Right lobe of liver (tissue), 6 donors: ENCODE measurements at regions not wholly inside any gene's neighbourhood (a gene's known extent, or its start where the extent isn't known, plus 50 kb on each side); places are given as distances from the start of the nearest gene placed in this dataset.

Source experiments
- ATAC-seq, 4 donors: fragments of 200-7000 bp; cut with Tn5 transposase; one replicate each; pipeline ENCODE4 v1.9.1; 2020; ENCODE audit warnings: mild to moderate bottlenecking in 4 of 4, moderate library complexity in 4 of 4
- DNase-seq, 3 donors: peaks; one replicate each; pipeline ENCODE4 v3.0.0-alpha.2; 2020
- H3K27ac ChIP-seq, 3 donors: fragments of 200-600 bp; one replicate each; pipeline ENCODE4 v1.8.0; 2022
- H3K27me3 ChIP-seq, 2 donors: fragments of 200-600 bp; one replicate each; pipeline ENCODE4 v1.8.0; 2022
- H3K36me3 ChIP-seq, 4 donors: fragments of 200-600 bp; sonication (generic) in 1 of 4; one replicate each; pipeline versions ENCODE4 v1.5.1 to v1.8.0; 2017 to 2022; ENCODE audit warnings: control low read depth in 1 of 4
- H3K4me1 ChIP-seq, 4 donors: fragments of 200-600 bp; sonication (generic) in 1 of 4; one replicate each; pipeline versions ENCODE4 v1.5.1 to v1.8.0; 2017 to 2022; ENCODE audit warnings: control low read depth in 1 of 4
- H3K4me3 ChIP-seq, 3 donors: fragments of 200-600 bp; one replicate each; pipeline ENCODE4 v1.8.0; 2022
- H3K9me3 ChIP-seq, 4 donors: fragments of 200-600 bp; sonication (generic) in 1 of 4; one replicate each; pipeline versions ENCODE4 v1.5.1 to v1.8.0; 2017 to 2022; ENCODE audit warnings: control low read depth in 1 of 4
- CTCF ChIP-seq, 4 donors: fragments of 200-600 bp in 3 of 4; fragments of 450-650 bp in 1 of 4; IDR thresholded peaks; one replicate each; pipeline versions ENCODE4 v1.5.1 to v1.8.0; 2016 to 2022; ENCODE audit warnings: antibody characterized with exemption in 4 of 4, mild to moderate bottlenecking in 2 of 4
- POLR2A ChIP-seq: fragments of 450-650 bp; IDR thresholded peaks from one replicate; pipeline ENCODE4 v1.6.1; 2017; ENCODE audit warnings: antibody characterized with exemption, mild to moderate bottlenecking
- WGBS: methylation state at CpG from one replicate; pipeline ENCODE4 v1.1.6; 2018; ENCODE audit warnings: low coverage, low lambda C conversion rate; ENCODE audit not compliant: insufficient coverage; ENCODE audit errors: missing lambda C conversion rate; 5-methylcytosine and 5-hydroxymethylcytosine counted together
- intact Hi-C, 2 donors: fragments of 100-400 bp; cut with DNase I; formaldehyde crosslinking; loops; one replicate each; pipeline versions ENCODE4 v1.11.2 to v1.14.1; 2022
- donor health status: DM: no; HTN: yes; CAD: no.
- donor health status: DM: no; HTN: no; CAD: no.
- donor health status: DM: no; HTN: no; CAD: no.
- donor health status: DM: no; HTN: yes; CAD: no.
- donor health status: DM: no; HTN: yes; CAD: no.

- intact Hi-C loops = no loop called here
- ATAC-seq = peak; percentile 78 to 95 (median 82)
- peak; percentile 21 to 65 (median 59) for DNase-seq
Measured at GRCh38 chr2:65922794-65923193, 490.4 kb upstream of the SPRED2 start.

GRCh38 chr2:65922030-65922429, 489.6 kb upstream of the SPRED2 start:
- 23% methylated on average over 3 of the region's 4 CpGs for WGBS
- DNase-seq = no peak
- H3K27ac ChIP-seq = no peak overlapping the region

More at GRCh38 chr2:65922794-65923193, 490.4 kb upstream of the SPRED2 start:
- Histone ChIP-seq H3K36me3 (no peaks in the 10 kb centered on the region), H3K4me1 (peaks cover 0 to 54% (median 6%) of the 10 kb centered on the region in 4 donors), H3K27ac (peak overlapping the region in 1 of 3 donors; percentile 56), H3K4me3 (no peak overlapping the region), H3K9me3 (no peaks in the 10 kb centered on the region), H3K27me3 (no peaks in the 10 kb centered on the region)
- TF ChIP-seq POLR2A (no peak), CTCF (IDR thresholded peaks at IDR 0.05) (no peak)
- 4% methylated on average over 4 of the region's 4 CpGs for WGBS

GRCh38 chr2:65921116-65921515, 488.7 kb upstream of the SPRED2 start:
- ATAC-seq (peak in 1 of 4 donors; percentile 11), DNase-seq (no peak)
- peaks cover 0 to 68% (median 6%) of the 10 kb centered on the region in 4 donors for H3K4me1 ChIP-seq
- no peak overlapping the region for H3K27ac ChIP-seq
- H3K36me3 ChIP-seq = no peaks in the 10 kb centered on the region
- no peaks in the 10 kb centered on the region for H3K9me3 ChIP-seq
- no peak overlapping the region for H3K4me3 ChIP-seq
- no peaks in the 10 kb centered on the region for H3K27me3 ChIP-seq
- intact Hi-C loops = no loop called here
- no peak for TF ChIP-seq POLR2A
- TF ChIP-seq CTCF (IDR thresholded peaks at IDR 0.05) = no peak

More at GRCh38 chr2:65922030-65922429, 489.6 kb upstream of the SPRED2 start:
- H3K4me3 ChIP-seq = no peak overlapping the region
- peaks cover 0 to 62% (median 6%) of the 10 kb centered on the region in 4 donors for H3K4me1 ChIP-seq
- TF ChIP-seq POLR2A (no peak), CTCF (IDR thresholded peaks at IDR 0.05) (no peak)
- intact Hi-C loops = no loop called here
- H3K36me3 ChIP-seq = no peaks in the 10 kb centered on the region
- H3K9me3 ChIP-seq = no peaks in the 10 kb centered on the region
- ATAC-seq = no peak
- no peaks in the 10 kb centered on the region for H3K27me3 ChIP-seq

- Histone ChIP-seq H3K4me3 (no peak overlapping the region), H3K27me3 (no peaks in the 10 kb centered on the region), H3K4me1 (peaks cover 0 to 68% (median 6%) of the 10 kb centered on the region in 4 donors), H3K27ac (no peak overlapping the region), H3K36me3 (no peaks in the 10 kb centered on the region), H3K9me3 (no peaks in the 10 kb centered on the region)
- intact Hi-C loops = no loop called here
- DNase-seq (no peak), ATAC-seq (no peak)
- WGBS = 84% methylated on average over 6 of the region's 6 CpGs
- TF ChIP-seq POLR2A (no peak), CTCF (IDR thresholded peaks at IDR 0.05) (no peak)
Measured at GRCh38 chr2:65920659-65921058, 488.3 kb upstream of the SPRED2 start.
